SK-N-SH (cell line): ENCODE measurements at regions not wholly inside any gene's neighbourhood (a gene's known extent, or its start where the extent isn't known, plus 50 kb on each side); places are given as distances from the start of the nearest gene placed in this dataset.

Experiments
- CTCF ChIA-PET: fragments of 300-600, 350-600 bp; formaldehyde crosslinking; extraction: SDS; loops from one replicate; lab custom pipeline; 2021; lab: Yijun Ruan, JAX
- POLR2A ChIA-PET: fragments of 350-600 bp; sonication (Branson Sonifier 250); formaldehyde crosslinking; extraction: SDS; loops from one replicate; lab custom pipeline; 2020; ENCODE audit warnings: antibody characterized with exemption, inconsistent platforms; lab: Yijun Ruan, JAX
- DNase-seq: peaks from one replicate; pipeline ENCODE4 v3.0.0; 2012
- H2AFZ ChIP-seq: fragments of 200-600 bp; sonication (generic); 2 replicates; pipeline ENCODE4 v1.8.1; 2016; ENCODE audit warnings: antibody characterized with exemption, mild to moderate bottlenecking, low read depth
- H3F3A ChIP-seq: fragments of 200-600 bp; sonication (generic); replicated peaks from 2 replicates; pipeline ENCODE3; 2016; ENCODE audit warnings: antibody characterized with exemption, mild to moderate bottlenecking; ENCODE audit not compliant: insufficient read depth
- H3K27ac ChIP-seq, 2 experiments: fragments of 200-500 bp in 1 of 2; fragments of 200-600 bp in 1 of 2; sonication (Bioruptor generic) in 1 of 2; sonication (generic), shearing (Covaris generic) in 1 of 2; 2 replicates each; pipeline versions ENCODE4 v1.5.1 to v1.6.1; 2014 to 2016; ENCODE audit warnings: low read depth in 2 of 2, inconsistent platforms in 1 of 2, low read length in 1 of 2, mild to moderate bottlenecking in 1 of 2, mixed read lengths in 1 of 2
- H3K27me3 ChIP-seq: fragments of 200-600 bp; sonication (generic), shearing (Covaris generic); 2 replicates; pipeline ENCODE4 v1.6.1; 2016; ENCODE audit warnings: mixed run types; ENCODE audit not compliant: insufficient read depth
- H3K36me3 ChIP-seq, 2 experiments: fragments of 200-500 bp in 1 of 2; fragments of 200-600 bp in 1 of 2; sonication (Bioruptor generic) in 1 of 2; sonication (generic) in 1 of 2; replicated peaks in 1 of 2; 2 replicates each; pipeline versions ENCODE3 to v1.5.1; 2014 to 2016; ENCODE audit warnings: low read length in 1 of 2, mild to moderate bottlenecking in 1 of 2; ENCODE audit not compliant: insufficient read depth in 2 of 2, control insufficient read depth in 1 of 2
- H3K4me1 ChIP-seq, 2 experiments: fragments of 200-500 bp in 1 of 2; fragments of 200-600 bp in 1 of 2; sonication (Bioruptor generic) in 1 of 2; sonication (generic), shearing (Covaris generic) in 1 of 2; 2 replicates each; pipeline versions ENCODE4 v1.5.1 to v1.6.1; 2014 to 2016; ENCODE audit warnings: low read depth in 1 of 2, low read length in 1 of 2, mixed run types in 1 of 2; ENCODE audit not compliant: insufficient read depth in 2 of 2, control insufficient read depth in 1 of 2
- H3K4me2 ChIP-seq: fragments of 200-600 bp; sonication (generic), shearing (Covaris generic); 2 replicates; pipeline ENCODE4 v1.6.1; 2017; ENCODE audit warnings: mixed run types
- H3K4me3 ChIP-seq, 2 experiments: fragments of 200-500 bp in 1 of 2; fragments of 200-600 bp in 1 of 2; sonication (Bioruptor generic) in 1 of 2; sonication (generic), shearing (Covaris generic) in 1 of 2; 2 replicates each; pipeline versions ENCODE4 v1.5.1 to v1.8.1; 2014 to 2016; ENCODE audit warnings: low read depth in 2 of 2, inconsistent platforms in 1 of 2, low read length in 1 of 2, mild to moderate bottlenecking in 1 of 2, mixed read lengths in 1 of 2, moderate library complexity in 1 of 2
- H3K79me2 ChIP-seq: fragments of 200-600 bp; sonication (generic); 2 replicates; pipeline ENCODE4 v1.8.1; 2017; ENCODE audit warnings: mild to moderate bottlenecking; ENCODE audit not compliant: insufficient read depth
- H3K9ac ChIP-seq: fragments of 200-600 bp; sonication (generic); 2 replicates; pipeline ENCODE4 v1.6.1; 2017; ENCODE audit warnings: mixed run types
- H3K9me2 ChIP-seq: fragments of 200-600 bp; sonication (generic); 2 replicates; pipeline ENCODE4 v1.6.1; 2017; ENCODE audit warnings: mixed run types
- H3K9me3 ChIP-seq: fragments of 200-600 bp; sonication (generic); 2 replicates; pipeline ENCODE4 v1.6.1; 2017; ENCODE audit warnings: mixed run types, mild to moderate bottlenecking, moderate library complexity
- H4K20me1 ChIP-seq: fragments of 200-600 bp; sonication (generic); 2 replicates; pipeline ENCODE4 v1.6.1; 2017; ENCODE audit warnings: mild to moderate bottlenecking, mixed run types; ENCODE audit not compliant: insufficient read depth
- EZH2phosphoT487 ChIP-seq: fragments of 200-600 bp; sonication (generic); IDR thresholded peaks from 2 replicates; pipeline ENCODE4 v1.6.1; 2017; ENCODE audit warnings: low read depth, mixed run types, mild to moderate bottlenecking, antibody characterized with exemption, moderate library complexity, borderline replicate concordance
- FOSL2 ChIP-seq: IDR thresholded peaks from 2 replicates; pipeline ENCODE4 v1.4.0; 2012; ENCODE audit warnings: low read depth, mild to moderate bottlenecking, moderate library complexity, borderline replicate concordance
- IRF3 ChIP-seq: fragments of 150-350 bp; IDR thresholded peaks from 2 replicates; pipeline ENCODE4 v1.6.1; 2016; ENCODE audit warnings: mild to moderate bottlenecking, low read depth, low read length
- JUND ChIP-seq: IDR thresholded peaks from 2 replicates; pipeline ENCODE4 v1.4.0; 2012
- MAX ChIP-seq: IDR thresholded peaks from 2 replicates; pipeline ENCODE4 v1.4.0; 2012; ENCODE audit warnings: low read depth
- MEF2A ChIP-seq: IDR thresholded peaks from 2 replicates; pipeline ENCODE4 v1.4.0; 2012; ENCODE audit warnings: low read depth, borderline replicate concordance
- RFX5 ChIP-seq: IDR thresholded peaks from 2 replicates; pipeline ENCODE4 v1.6.1; 2012; ENCODE audit warnings: mild to moderate bottlenecking, improper control_type of control experiment, low read length
- SIN3A ChIP-seq: IDR thresholded peaks from 2 replicates; pipeline ENCODE4 v1.6.1; 2012; ENCODE audit warnings: low read depth, mild to moderate bottlenecking, low read length, moderate library complexity, borderline replicate concordance
- TCF12 ChIP-seq: IDR thresholded peaks from 2 replicates; pipeline ENCODE4 v1.4.0; 2012
- WGBS: methylation state at CpG from one replicate; pipeline ENCODE4 v1.1.6; 2017; ENCODE audit warnings: low lambda C conversion rate; 5-methylcytosine and 5-hydroxymethylcytosine counted together
- TF ChIP-seq, protein P1 (sequence below): IDR thresholded peaks from 2 replicates; pipeline ENCODE4 v1.6.1; 2012; ENCODE audit warnings: mild to moderate bottlenecking, low read depth, low read length, moderate library complexity

GRCh38 chr4:83810428-83810827, 274.5 kb downstream of the GPAT3 start:
- ChIA-PET CTCF (no interaction called here), POLR2A (no interaction called here)
- no peaks in the 10 kb centered on the region for H3K9me2 ChIP-seq
- no peak overlapping the region for H3K4me3 ChIP-seq
- WGBS: 9% methylated on average over 1 of the region's 1 CpG
- H3K27me3 ChIP-seq: no peaks in the 10 kb centered on the region
- no peaks in the 10 kb centered on the region for H3K79me2 ChIP-seq
- no peaks in the 10 kb centered on the region for H3K9me3 ChIP-seq
- no peaks in the 10 kb centered on the region for H3F3A ChIP-seq
- no peak overlapping the region for H2AFZ ChIP-seq
- no peak overlapping the region for H3K27ac ChIP-seq
- no peak overlapping the region for H3K4me2 ChIP-seq
- DNase-seq: no peak
- H4K20me1 ChIP-seq: no peaks in the 10 kb centered on the region
- H3K36me3 ChIP-seq: no peaks in the 10 kb centered on the region
- TF ChIP-seq, protein P1, sequence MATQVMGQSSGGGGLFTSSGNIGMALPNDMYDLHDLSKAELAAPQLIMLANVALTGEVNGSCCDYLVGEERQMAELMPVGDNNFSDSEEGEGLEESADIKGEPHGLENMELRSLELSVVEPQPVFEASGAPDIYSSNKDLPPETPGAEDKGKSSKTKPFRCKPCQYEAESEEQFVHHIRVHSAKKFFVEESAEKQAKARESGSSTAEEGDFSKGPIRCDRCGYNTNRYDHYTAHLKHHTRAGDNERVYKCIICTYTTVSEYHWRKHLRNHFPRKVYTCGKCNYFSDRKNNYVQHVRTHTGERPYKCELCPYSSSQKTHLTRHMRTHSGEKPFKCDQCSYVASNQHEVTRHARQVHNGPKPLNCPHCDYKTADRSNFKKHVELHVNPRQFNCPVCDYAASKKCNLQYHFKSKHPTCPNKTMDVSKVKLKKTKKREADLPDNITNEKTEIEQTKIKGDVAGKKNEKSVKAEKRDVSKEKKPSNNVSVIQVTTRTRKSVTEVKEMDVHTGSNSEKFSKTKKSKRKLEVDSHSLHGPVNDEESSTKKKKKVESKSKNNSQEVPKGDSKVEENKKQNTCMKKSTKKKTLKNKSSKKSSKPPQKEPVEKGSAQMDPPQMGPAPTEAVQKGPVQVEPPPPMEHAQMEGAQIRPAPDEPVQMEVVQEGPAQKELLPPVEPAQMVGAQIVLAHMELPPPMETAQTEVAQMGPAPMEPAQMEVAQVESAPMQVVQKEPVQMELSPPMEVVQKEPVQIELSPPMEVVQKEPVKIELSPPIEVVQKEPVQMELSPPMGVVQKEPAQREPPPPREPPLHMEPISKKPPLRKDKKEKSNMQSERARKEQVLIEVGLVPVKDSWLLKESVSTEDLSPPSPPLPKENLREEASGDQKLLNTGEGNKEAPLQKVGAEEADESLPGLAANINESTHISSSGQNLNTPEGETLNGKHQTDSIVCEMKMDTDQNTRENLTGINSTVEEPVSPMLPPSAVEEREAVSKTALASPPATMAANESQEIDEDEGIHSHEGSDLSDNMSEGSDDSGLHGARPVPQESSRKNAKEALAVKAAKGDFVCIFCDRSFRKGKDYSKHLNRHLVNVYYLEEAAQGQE: no peak
- no peak for TF ChIP-seq JUND
- H3K4me1 ChIP-seq: no peaks in the 10 kb centered on the region
- no peak overlapping the region for H3K9ac ChIP-seq

GRCh38 chr4:83809581-83809980, 273.7 kb downstream of the GPAT3 start:
- H3K79me2 ChIP-seq: no peaks in the 10 kb centered on the region
- H4K20me1 ChIP-seq: no peaks in the 10 kb centered on the region
- no peaks in the 10 kb centered on the region for H3K27me3 ChIP-seq
- H2AFZ ChIP-seq: no peak overlapping the region
- no peak overlapping the region for H3K27ac ChIP-seq
- no peak overlapping the region for H3K4me2 ChIP-seq
- H3F3A ChIP-seq: no peaks in the 10 kb centered on the region
- WGBS: 9% methylated on average over 2 of the region's 2 CpGs
- H3K9me2 ChIP-seq: no peaks in the 10 kb centered on the region
- H3K36me3 ChIP-seq: no peaks in the 10 kb centered on the region
- no peak for TF ChIP-seq MEF2A
- TF ChIP-seq RFX5: no peak
- DNase-seq: no peak
- no peak overlapping the region for H3K9ac ChIP-seq
- H3K4me3 ChIP-seq: no peak overlapping the region
- H3K4me1 ChIP-seq: no peaks in the 10 kb centered on the region
- ChIA-PET CTCF (no interaction called here), POLR2A (no interaction called here)
- no peaks in the 10 kb centered on the region for H3K9me3 ChIP-seq

DNA sequence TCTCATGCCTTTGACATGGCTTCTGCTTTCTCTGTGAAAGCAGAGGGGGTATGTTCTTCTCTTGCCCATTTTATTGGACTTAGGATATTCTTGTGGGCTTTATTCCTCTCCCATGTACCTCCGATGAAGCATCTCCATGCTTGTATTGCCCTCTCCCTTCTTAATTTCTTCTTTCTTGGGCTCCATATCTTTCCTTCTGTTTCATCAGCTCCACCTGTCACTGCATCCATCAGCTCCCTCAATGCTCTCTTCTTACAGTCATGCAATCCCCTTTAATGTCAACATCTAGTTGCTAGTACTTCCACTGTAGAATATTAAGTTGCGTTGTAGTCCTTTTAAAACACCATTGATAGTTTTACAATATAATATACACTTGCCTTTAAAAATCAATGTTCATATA, 257.6 kb downstream of the GPAT3 start:
- Histone ChIP-seq H3K27ac (no peak overlapping the region), H4K20me1 (no peaks in the 10 kb centered on the region), H3K4me2 (no peak overlapping the region), H3K4me3 (no peak overlapping the region), H2AFZ (no peak overlapping the region), H3K4me1 (no peaks in the 10 kb centered on the region), H3F3A (no peaks in the 10 kb centered on the region), H3K36me3 (no peaks in the 10 kb centered on the region), H3K9ac (no peak overlapping the region), H3K9me3 (no peaks in the 10 kb centered on the region), H3K9me2 (no peaks in the 10 kb centered on the region), H3K79me2 (no peaks in the 10 kb centered on the region), H3K27me3 (no peaks in the 10 kb centered on the region)
- no peak for TF ChIP-seq MAX
- TF ChIP-seq RFX5: no peak
- TF ChIP-seq TCF12: no peak
- no peak for TF ChIP-seq SIN3A
- TF ChIP-seq IRF3: no peak
- no peak for TF ChIP-seq FOSL2
- no peak for TF ChIP-seq EZH2phosphoT487
- WGBS: 20% methylated on average over 2 of the region's 2 CpGs
- CTCF ChIA-PET: interaction anchor here (0.7 kb wide), 1 partner anchor 46 kb away, joined by 3 read pairs; no protein-coding TSS in a partner anchor
- DNase-seq: no peak
- POLR2A ChIA-PET: no interaction called here
